SW480 (cell line): ENCODE measurements at regions not wholly inside any gene's neighbourhood (a gene's known extent, or its start where the extent isn't known, plus 50 kb on each side); places are given as distances from the start of the nearest gene placed in this dataset.
"Not testable (repeated sequence)": the region's sequence is repeated elsewhere in the genome, so short reads cannot be mapped to it uniquely, and the experiment has no call there.

Source experiments
- DNase-seq: peaks from one replicate; pipeline ENCODE4 v3.0.0-alpha.2; 2016; ENCODE audit warnings: low spot score

DNA sequence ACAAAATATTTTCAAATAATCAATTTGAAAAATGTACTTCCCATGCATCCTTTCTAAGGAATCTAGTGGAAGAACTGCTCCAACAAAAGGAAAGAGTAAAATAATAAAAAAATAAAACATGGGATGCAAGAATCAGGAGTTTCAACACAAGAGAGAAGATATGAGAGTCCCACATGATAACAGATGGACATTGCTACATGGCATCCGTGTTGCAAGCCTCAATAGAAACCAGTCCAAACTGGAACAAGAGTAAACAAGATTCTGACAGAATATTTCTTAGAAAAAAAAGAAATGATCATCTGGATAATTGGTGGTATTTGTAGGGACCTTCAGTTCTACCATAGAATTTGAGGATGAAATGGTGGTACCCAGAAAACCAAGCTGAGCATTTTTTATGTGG is 186.8 kb downstream of the FRK start:
- DNase-seq, result no peak

DNA sequence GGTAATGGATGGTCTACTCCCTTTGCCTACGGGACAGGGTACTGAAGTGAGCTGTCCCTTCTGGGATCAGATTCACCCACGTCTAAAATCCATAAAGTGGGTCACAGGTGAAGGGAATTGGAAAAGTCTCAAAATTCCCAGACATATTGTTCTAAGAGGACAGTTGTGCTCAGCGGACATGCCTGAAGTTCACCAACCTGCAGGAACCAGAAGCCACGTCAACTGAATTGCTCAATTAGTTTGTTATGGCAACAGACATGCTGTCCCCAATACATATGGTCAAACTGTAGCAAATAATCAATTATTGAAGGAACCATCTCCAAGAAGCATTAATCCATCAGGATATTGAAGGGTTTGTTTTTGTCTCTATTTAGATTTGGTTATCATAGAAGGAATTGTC is 190.2 kb downstream of the FRK start:
- no peak for DNase-seq

DNA sequence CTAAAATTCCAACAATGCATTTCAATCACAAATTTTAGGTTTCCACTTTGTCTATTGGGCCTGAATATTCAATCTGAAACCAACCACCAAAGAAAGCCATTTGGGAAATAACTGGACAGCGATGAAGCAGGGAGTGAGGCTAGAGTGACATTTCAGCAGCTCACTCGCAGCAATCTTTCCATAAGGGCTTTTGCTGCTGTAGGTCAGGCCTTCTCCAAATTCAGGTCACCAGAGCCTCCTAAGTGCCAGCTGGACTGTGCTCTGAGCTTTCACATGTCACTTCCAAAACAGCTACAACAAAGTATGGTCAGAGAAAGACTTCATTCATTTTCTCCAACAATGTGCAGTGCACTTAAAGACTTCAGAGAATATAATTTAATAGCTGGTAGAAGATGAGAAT is 194.8 kb downstream of the FRK start:
- no peak for DNase-seq

DNA sequence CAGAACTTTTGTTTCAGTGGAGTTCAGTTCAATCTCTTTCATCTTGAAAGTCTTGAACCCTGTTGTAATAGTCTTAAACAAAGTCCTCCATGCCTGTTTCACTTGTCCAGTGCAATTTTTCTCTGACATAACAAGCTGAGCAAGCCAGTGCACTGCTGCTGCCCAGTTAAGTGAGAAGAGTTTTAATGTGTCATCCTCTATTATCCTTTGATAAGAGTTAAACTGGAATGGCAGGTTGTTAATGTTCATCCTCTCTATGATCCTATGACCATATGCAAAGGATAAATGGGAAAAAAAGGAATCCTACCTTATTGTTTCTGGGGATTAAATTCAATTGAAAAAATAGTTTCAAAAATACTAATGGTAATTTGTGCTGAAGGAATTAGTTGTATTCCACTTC is 197.5 kb downstream of the FRK start:
- no peak for DNase-seq

DNA sequence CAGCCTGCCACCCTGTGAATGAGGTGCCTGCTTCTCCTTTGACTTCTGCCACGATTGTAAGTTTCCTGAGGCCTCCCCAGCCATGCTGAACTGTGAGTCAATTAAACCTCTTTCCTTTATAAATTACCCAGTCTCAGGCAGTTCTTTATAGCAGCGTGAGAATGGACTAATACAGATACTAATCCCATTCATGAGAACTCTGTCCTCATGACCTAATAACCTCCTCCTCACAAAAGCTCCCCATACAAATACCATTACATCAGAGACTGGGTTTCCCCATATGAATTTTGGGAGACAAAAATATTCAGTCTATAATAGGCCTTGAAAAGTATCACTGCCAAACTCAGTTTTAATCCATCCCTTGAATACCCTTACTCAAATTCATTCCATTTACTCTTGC is 199.0 kb downstream of the FRK start:
- DNase-seq, result not testable (repeated sequence)

DNA sequence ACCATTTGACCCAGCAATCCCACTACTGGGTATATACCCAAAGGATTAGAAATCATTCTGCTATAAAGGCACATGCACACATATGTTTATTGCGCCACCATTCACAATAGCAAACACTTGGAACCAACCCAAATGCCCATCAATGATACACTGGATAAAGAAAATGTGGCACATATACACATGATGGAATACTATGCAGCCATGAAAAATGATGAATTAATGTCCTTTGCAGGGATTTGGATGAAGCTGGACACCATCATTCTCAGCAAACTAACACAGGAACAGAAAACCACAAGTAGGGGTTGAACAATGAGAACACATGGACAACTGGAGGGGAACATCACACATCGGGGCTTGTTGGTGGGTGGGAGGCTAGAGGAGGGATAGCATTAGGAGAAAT is 201.1 kb downstream of the FRK start:
- not testable (repeated sequence) for DNase-seq

DNA sequence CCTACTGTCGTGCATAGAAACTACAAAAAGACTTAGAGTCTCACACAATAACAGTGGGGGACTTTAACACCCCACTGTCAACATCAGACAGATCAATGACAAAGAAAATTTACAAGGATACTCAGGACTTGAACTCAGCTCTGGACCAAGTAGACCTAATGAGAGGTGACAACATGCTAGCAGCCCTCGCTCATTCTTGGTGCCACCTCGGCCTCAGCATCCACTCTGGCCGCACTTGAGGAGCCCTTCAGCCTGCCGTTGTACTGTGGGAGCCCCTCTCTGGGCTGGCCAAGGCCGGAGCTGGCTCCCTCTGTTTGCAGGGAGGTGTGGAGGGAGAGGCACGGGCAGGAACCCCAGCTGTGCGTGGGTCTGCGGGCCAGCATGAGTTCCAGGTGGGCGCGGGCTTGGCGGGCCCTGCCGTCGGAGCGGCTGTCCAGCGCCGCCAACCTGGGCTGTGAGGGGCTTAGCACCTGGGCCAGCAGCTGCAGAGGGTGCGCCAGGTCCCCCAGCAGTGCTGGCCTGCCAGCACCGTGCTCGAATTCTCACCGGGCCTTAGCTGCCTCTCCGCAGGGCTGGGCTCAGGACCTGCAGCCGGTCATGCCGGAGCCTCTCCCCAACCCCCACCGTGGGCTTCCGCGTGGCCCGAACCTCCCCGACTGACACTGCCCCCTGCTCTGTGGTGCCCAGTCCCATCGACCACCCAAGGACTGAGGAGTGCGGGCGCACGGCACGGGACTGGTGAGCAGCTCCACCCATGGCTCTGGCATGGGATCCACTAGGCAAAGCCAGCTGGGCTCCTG is 205.6 kb downstream of the FRK start:
- no peak for DNase-seq

DNA sequence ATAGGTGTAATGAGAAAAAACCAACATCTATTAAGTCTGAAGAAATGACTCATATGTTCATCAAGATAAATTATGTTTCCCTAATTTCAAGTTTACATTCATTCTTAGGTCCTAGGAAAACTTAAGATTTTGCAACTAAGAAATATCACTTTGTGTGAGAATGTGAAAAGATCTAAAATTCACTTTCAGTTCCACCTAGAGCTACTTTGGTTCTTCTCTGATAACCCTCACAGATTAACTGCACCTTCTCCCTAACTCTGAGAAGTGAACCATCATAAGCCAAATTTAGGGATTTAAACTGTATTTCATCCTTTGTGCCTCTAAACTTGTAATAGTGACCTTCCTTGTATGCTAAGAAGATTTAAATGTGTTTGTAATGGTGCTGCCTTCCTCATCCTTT is 213.0 kb downstream of the FRK start:
- no peak for DNase-seq

DNA sequence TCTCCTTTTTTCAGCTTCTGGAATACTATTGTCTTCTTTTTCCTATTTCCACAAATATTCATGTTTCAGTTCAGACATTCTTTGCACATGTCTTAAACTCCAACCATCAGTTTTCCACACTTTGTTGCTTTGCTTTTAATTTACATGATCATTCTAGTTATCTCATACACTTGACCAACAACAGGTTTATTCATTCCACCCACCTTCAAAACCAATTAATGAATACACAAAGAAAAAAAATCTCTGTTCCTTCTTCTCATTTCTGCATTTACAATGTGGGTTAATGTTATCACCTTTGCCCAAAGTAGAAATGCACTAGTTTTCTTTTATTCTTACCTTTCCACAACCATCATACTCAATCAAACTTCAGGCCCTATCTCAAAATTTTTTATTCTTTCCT is 216.7 kb downstream of the FRK start:
- no peak for DNase-seq

DNA sequence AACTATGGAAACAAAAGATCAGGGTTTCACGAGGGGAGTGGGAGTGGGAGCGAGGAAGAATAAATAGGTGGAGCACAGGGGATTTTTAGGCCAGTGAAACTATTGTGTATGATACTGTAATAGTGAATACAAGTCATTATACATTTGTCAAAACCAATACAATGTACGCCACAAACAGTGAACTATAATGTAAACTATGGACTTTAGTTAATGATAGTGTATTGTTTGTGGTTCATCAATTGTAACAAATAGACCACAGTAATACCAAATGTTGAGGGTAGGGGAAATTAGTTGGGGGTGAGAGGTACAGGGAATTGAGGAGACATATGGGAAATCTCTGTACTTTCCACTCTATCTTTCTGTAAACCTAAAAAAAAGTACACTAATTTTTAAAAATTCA is 218.4 kb downstream of the FRK start:
- no peak for DNase-seq

DNA sequence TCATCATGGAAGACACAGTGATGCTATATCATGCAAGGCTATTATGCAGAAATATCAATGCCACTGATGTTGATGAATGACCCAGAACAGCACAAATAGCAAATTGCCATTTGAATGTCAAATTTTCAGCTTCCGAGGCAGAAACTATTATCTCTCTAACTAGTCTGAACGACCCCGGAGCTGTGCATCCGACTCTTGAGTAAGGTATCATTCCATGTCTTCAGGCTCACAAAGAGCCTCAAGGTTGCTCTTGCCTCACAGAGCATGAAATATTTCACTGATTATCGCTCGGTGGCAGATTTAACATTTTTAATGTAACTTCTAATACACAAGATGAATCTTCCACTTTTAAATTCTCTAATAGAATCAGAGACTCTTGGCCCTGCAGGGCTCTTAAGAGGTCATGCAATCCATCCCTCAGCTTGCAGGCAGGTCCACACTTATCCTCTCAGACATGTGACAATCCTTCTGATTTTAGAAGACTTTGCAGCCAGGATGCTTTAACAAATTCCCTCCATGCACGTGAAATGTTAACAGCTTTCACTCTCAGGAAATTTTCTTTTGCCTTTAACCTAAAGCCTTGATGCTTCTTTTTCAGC is 221.0 kb downstream of the FRK start:
- no peak for DNase-seq

DNA sequence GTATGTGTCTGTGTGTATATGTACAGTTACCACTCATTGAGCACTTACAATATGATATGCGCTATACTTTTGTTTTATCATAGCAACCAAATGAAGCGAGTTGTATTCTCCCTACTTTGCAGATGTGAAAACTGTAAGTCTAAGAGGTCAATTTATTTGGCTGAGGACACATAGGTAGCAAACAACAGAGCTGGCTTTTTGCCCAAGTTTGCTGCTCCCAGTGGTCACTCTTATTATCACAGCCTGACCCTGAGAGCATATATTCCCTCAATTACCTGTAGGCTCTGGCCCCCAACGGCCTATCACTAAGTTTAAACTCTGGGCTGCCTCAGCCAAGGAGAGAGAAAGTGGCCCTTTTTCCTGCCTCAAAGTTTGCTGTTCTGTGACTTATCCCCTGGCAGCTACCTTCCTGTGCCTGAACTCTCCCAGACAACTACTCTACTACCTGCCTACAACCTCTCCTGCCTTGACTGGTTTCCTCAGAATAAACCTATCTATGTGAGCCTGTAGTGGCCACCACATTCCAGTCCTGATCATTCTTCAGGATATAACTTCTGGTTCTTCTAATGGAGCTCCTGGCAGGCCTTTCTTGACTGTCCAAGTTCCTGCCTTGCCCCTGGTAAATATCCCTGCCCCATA is 221.8 kb downstream of the FRK start:
- DNase-seq, result peak; percentile 11

DNA sequence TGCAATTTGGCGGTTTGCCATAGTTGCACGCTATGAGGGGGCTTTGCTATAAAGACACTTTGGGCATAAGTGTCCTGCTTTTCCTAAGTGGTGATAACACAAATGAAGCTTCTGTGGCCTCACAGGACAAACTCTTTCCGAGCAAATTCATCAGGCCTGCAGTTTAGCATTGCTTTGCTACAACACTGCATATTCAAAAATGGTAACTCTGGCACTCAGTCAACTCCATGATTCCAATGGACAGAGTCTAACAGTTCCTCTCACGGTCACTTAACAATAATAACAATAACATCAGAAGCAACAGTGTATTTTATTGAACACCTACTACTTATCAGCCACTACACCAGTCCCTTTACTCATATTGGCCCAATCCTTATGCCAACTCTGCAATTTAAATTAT is 222.5 kb downstream of the FRK start:
- no peak for DNase-seq

DNA sequence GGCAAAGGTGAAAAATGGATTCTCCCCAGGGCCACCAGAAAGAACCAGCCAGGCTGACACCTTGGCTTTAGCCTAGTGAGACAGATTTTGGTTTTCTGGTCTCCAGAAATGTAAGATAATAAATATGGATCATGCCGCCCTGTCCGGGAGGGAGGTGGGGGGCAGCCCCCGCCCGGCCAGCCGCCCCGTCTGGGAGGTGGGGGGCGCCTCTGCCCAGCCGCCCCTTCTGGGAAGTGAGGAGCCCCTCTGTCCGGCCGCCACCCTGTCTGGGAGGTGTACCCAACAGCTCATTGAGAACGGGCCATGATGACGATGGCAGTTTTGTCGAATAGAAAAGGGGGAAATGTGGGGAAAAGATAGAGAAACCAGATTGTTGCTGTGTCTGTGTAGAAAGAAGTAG is 224.3 kb downstream of the FRK start:
- not testable (repeated sequence) for DNase-seq

DNA sequence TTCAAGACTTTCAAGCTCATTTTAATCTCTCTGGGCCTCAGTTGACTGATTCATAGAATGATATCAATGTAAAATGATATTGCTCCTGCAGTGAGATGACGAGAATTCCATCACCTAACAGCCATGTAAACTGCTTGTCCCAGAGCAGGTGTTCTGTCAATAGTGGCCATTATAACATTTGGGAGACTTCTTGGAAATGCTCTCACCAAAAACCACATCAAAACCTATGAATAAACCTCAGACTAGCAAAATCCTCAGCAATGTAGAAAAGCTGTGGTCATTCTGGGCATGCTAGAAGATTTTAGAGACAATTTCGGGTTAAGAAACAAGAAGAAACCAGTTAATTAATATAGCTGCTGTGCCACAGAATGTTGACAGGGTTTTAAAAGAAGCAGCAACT is 225.4 kb downstream of the FRK start:
- DNase-seq, result no peak

DNA sequence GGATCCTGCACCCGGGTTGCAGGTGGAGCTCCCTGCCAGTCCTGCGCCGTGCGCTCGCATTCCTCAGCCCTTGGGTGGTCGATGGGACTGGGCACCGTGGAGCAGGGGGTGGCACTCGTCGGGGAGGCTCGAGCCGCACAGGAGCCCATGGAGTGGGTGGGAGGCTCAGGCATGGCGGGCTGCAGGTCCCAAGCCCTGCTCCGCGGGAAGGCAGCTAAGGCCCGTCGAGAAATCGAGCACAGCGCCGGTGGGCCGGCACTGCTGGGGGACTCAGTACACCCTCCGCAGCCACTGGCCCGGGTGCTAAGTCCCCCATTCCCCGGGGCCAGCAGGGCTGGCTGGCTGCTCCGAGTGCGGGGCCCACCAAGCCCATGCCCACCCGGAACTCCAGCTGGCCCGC is 226.1 kb downstream of the FRK start:
- DNase-seq, result not testable (repeated sequence)

DNA sequence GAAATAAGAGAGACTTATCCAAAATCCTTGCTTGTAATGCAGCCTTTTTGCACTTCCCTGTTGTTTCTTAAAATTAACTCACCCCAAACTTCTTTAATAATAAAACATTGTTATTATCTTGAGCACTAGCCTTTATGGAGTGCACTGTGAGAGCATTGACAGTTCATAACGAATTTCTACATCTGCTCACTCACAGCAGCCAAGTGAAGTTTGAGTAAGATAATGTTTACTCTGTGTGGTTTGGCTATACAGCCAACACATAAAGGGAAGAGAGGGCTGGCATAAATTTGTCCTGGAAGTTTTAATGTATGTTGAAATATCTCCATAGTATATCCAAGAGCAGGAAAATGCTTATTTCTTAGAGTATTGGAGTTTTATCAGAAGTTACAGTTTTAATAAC is 227.9 kb downstream of the FRK start:
- DNase-seq, result no peak

DNA sequence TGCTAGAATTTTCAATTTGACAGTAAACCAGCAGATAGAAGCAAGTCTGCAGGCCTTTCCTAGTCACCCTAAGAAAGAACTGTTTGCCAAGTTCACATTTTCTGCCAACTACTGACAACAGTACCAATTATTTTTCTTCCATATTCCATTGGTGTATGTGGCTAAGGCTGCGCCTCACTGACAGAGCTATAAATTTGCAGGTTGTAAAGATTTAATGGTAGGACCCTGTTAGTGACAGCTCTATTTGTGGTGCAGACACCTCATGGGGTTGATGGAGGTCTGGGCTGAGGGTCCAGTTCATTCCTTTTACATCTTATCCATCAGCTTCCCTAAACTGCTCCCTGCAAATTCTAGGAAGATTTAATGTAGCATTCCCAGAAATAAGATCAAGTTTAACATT is 228.5 kb downstream of the FRK start:
- DNase-seq, result no peak

DNA sequence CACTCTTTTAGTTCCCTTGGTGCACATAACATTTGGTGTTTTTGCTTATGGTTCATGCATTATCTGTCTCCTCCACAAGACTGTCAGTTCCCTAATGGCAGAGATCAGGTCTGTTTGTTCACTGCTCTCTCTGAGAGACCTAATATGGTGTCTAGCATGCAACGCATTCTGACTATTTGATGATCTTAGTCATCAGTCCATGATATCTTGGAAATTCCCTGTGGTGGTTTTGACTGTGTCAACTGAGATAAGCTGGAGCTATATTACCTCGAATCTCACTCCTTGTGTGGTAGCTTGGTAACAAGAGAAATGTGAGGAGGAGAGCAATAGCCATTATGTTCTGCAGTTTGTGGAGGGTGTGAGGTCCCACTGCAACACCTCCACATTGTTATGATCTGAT is 229.8 kb downstream of the FRK start:
- no peak for DNase-seq

DNA sequence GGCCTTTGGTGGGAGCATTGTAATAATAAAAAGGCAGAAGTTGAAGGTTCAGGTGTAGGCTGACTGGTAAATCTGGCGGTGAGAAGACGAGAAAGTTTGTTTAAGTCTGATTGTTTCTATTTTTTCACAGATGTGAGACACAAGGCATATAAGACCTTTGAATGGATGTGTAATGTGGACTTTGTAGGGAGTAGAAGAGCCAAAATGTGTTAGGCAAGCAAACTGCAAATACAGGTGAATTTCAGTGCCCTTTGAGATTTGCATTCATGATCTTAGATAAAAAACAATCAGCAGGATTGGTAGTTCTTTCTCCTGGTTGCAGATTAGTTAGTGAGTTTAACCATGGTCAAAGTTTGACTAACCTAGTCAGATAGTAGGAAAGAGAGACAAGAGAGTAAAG is 238.9 kb downstream of the FRK start:
- DNase-seq, result no peak

DNA sequence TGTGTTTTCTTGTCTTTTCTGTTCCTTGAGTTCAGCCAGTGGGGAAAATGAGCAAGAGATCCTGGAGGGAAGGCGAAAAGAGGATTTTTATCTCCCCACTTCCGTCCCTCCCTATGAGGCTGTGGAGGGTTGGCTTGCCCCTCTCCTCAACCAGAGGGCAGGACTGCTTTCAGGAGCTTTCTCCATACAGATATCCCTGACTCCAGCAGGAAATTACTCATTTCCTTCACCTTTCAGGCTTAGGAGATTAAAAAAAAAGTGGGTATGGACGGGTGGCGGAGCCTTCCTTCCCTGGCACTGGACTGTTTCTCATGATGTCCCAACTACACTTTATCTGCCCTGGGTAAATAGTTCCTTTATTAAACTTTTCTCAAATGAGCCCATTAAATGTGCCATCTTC is 241.2 kb downstream of the FRK start:
- no peak for DNase-seq

DNA sequence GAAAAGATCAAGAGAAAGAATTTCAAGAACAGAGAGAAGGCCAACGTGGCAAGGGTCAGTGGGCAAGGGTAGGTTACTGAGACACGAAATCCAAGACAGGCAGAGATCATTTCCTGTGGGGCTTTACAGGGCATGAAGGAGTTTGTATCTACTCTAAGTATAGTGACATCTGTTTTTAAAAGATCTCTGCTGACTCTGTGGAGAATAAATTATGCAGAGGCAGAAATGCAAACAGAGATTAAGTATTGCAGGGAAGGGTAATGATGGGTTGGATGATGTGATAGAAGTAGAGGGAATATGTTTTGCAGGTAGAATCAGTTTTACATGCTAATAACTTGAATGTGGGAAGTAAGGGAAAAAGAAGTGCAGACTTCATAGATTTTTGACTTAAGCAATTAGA is 243.5 kb downstream of the FRK start:
- DNase-seq, result no peak

DNA sequence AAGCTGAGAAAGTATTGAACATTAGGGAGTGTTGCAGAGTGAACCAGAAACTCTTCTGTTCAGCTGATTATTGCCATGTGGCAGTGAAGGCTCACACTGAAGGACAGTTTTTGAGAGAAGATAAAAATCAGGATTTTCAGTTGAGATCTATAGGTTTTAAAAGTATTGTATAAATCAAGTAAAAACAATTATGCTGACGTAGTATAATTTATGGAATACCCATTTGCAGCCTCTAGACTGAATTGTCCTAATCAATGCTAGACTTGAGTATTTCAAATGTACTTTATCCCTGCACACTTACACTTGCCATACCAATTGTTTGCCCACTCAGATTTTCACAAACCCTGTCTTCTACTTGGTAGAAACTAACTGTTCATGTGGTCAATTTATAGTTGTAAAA is 245.8 kb downstream of the FRK start:
- no peak for DNase-seq

DNA sequence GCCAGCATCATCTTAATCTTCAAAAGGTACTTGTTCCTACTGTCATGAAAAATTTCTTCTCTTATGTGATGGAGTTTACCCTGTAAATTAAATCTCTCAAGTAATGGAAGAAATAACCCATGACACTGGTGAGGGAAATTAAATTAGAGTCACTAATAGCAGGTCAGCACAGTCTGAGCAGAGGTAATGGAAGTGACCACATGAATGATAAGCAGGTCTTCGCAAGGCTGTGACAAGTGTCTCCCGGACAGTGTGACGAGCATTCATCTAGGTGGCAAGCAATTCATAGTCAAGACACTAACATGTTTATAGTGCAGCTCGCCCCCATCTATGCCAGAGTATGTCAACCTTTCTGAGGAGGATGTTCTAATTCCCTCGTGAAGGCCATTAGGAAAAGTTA is 249.2 kb downstream of the FRK start:
- DNase-seq, result no peak
